Adrenal gland (tissue), 9 donors: ENCODE measurements at regions not wholly inside any gene's neighbourhood (a gene's known extent, or its start where the extent isn't known, plus 50 kb on each side); places are given as distances from the start of the nearest gene placed in this dataset.

Source experiments
- DNase-seq, 7 donors: peaks; one replicate each; pipeline ENCODE4 v3.0.0-alpha.2; 2019 to 2020
- H3K27ac ChIP-seq, 5 donors: fragments of 200-600 bp; sonication (generic) in 4 of 5; 1 replicate in 3 of 5; 2 replicates in 2 of 5; pipeline versions ENCODE4 v1.5.1 to v1.8.0; 2016 to 2020; ENCODE audit warnings: mild to moderate bottlenecking in 1 of 5
- H3K27me3 ChIP-seq: fragments of 200-600 bp; 2 replicates; pipeline ENCODE4 v1.8.0; 2021
- H3K36me3 ChIP-seq, 2 donors: fragments of 200-600 bp; replicated peaks in 1 of 2; 1 replicate in 1 of 2; 2 replicates in 1 of 2; pipeline versions ENCODE4 v1.5.1 to v1.8.0; 2018 to 2022
- H3K4me1 ChIP-seq, 2 donors: fragments of 200-600 bp; replicated peaks in 1 of 2; 1 replicate in 1 of 2; 2 replicates in 1 of 2; pipeline versions ENCODE4 v1.5.1 to v1.8.0; 2018 to 2021
- H3K4me3 ChIP-seq, 4 donors: fragments of 200-600 bp; sonication (generic) in 3 of 4; one replicate each; pipeline ENCODE4 v1.5.1; 2016 to 2018
- H3K9me3 ChIP-seq, 3 donors: fragments of 200-600 bp; sonication (generic) in 1 of 3; replicated peaks in 1 of 3; 1 replicate in 2 of 3; 2 replicates in 1 of 3; pipeline versions ENCODE4 v1.5.1 to v1.8.0; 2016 to 2021
- CTCF ChIP-seq, 6 experiments: fragments of 450-650 bp in 4 of 6; fragments of 200-600 bp in 2 of 6; sonication (generic) in 1 of 6; IDR thresholded peaks; 1 replicate in 5 of 6; 2 replicates in 1 of 6; pipeline versions ENCODE4 v1.5.1 to v1.8.0; 2016 to 2021; ENCODE audit warnings: antibody characterized with exemption in 6 of 6, mild to moderate bottlenecking in 2 of 6, moderate library complexity in 1 of 6
- POLR2A ChIP-seq, 2 donors: fragments of 450-650 bp; IDR thresholded peaks; one replicate each; pipeline ENCODE4 v1.6.1; 2017; ENCODE audit warnings: antibody characterized with exemption in 2 of 2, mild to moderate bottlenecking in 2 of 2, moderate library complexity in 1 of 2
- WGBS, 4 donors: extraction: QIAGEN DNeasy Blood & Tissue Kit in 2 of 4; methylation state at CpG; one replicate each; pipeline versions ENCODE4 v1.1.5 to v1.1.7; 2013 to 2017; 5-methylcytosine and 5-hydroxymethylcytosine counted together
- intact Hi-C, 2 donors: fragments of 100-400 bp; cut with DNase I; formaldehyde crosslinking; loops; one replicate each; pipeline versions ENCODE4 v1.14.1 to v1.15.0; 2022 to 2023
- donor health status: healthy with polysubstance abuse.
- donor health status: Bipolar disorder and iron deficiency.
- donor health status: DM: yes; HTN: yes; CAD: no.
- donor health status: DM: no; HTN: no; CAD: no.
- donor health status: DM: no; HTN: no; CAD: no.

GRCh38 chr4:177974461-177974860 lies 532.2 kb upstream of the AGA start:
- H3K36me3 ChIP-seq = no peaks in the 10 kb centered on the region
- no peak for DNase-seq
- H3K27me3 ChIP-seq = no peaks in the 10 kb centered on the region
- H3K4me3 ChIP-seq = no peak overlapping the region
- no peaks in the 10 kb centered on the region for H3K4me1 ChIP-seq
- no peak for TF ChIP-seq POLR2A (IDR thresholded peaks at IDR 0.05)
- no peak for TF ChIP-seq CTCF (IDR thresholded peaks at IDR 0.05)
- H3K27ac ChIP-seq = no peak overlapping the region
- intact Hi-C loops = no loop called here
- WGBS, 4 donors = 68 to 84% (median 77%) methylated on average over 1 of the region's 1 CpG
- no peaks in the 10 kb centered on the region for H3K9me3 ChIP-seq

- no peaks in the 10 kb centered on the region for H3K4me1 ChIP-seq
- no peaks in the 10 kb centered on the region for H3K36me3 ChIP-seq
- no peak overlapping the region for H3K4me3 ChIP-seq
- no peak overlapping the region for H3K27ac ChIP-seq
- TF ChIP-seq POLR2A (IDR thresholded peaks at IDR 0.05) (no peak), CTCF (IDR thresholded peaks at IDR 0.05) (no peak)
- intact Hi-C loops = no loop called here
- H3K27me3 ChIP-seq = no peaks in the 10 kb centered on the region
- no peak for DNase-seq
- H3K9me3 ChIP-seq = no peaks in the 10 kb centered on the region
- WGBS, 4 donors = 21 to 30% (median 27%) methylated on average over 2 of the region's 2 CpGs
These were observed 533.2 kb upstream of the AGA start for GRCh38 chr4:177975315-177975987.

GRCh38 chr4:177986236-177986635 lies 544.0 kb upstream of the AGA start:
- H3K27ac ChIP-seq = no peak overlapping the region
- no peak for DNase-seq
- no peaks in the 10 kb centered on the region for H3K36me3 ChIP-seq
- H3K4me1 ChIP-seq = no peaks in the 10 kb centered on the region
- no peaks in the 10 kb centered on the region for H3K27me3 ChIP-seq
- 71 to 100% (median 81%) methylated on average over 1 of the region's 1 CpG for WGBS, 4 donors
- H3K4me3 ChIP-seq = no peak overlapping the region
- TF ChIP-seq POLR2A (IDR thresholded peaks at IDR 0.05) (no peak), CTCF (IDR thresholded peaks at IDR 0.05) (no peak)
- no peaks in the 10 kb centered on the region for H3K9me3 ChIP-seq
- intact Hi-C loops = no loop called here

- no peaks in the 10 kb centered on the region for H3K27me3 ChIP-seq
- H3K27ac ChIP-seq = no peak overlapping the region
- no peaks in the 10 kb centered on the region for H3K9me3 ChIP-seq
- no peaks in the 10 kb centered on the region for H3K36me3 ChIP-seq
- DNase-seq = no peak
- no peaks in the 10 kb centered on the region for H3K4me1 ChIP-seq
- H3K4me3 ChIP-seq = no peak overlapping the region
- TF ChIP-seq POLR2A (IDR thresholded peaks at IDR 0.05) (no peak), CTCF (IDR thresholded peaks at IDR 0.05) (no peak)
- 53 to 68% (median 64%) methylated on average over 1 of the region's 1 CpG for WGBS, 4 donors
- intact Hi-C loops = no loop called here
These were observed 545.7 kb upstream of the AGA start for GRCh38 chr4:177987896-177988295.
